UCSD-AML1 (cell line): ENCODE measurements at regions not wholly inside any gene's neighbourhood (a gene's known extent, or its start where the extent isn't known, plus 50 kb on each side); places are given as distances from the start of the nearest gene placed in this dataset.
"Not testable (repeated sequence)": the region's sequence is repeated elsewhere in the genome, so short reads cannot be mapped to it uniquely, and the experiment has no call there.

Experiments used
- DNase-seq: peaks from one replicate; lab custom pipeline; 2025; ENCODE audit not compliant: unreplicated experiment; lab: John Stamatoyannopoulos, UW

DNA sequence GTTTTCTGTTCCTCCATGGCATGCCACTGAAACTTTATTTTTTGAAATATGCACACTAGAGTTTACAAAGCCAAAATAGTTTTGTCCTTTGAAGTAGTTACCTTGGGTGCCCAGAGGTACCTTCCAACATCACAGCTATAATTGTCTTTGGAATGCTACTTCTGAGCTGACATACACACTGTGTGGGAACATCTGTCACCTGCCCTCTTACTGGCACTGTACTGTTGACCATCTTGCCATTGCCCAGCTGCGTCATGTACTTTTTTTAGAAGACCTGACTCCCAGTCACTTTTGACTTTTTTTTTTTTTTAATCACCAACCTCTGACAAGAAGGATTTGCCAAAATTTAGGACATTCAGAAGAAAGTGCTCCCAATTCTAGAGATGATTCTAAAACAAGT is 200.5 kb upstream of the CXorf66 start:
- DNase-seq, result no peak

DNA sequence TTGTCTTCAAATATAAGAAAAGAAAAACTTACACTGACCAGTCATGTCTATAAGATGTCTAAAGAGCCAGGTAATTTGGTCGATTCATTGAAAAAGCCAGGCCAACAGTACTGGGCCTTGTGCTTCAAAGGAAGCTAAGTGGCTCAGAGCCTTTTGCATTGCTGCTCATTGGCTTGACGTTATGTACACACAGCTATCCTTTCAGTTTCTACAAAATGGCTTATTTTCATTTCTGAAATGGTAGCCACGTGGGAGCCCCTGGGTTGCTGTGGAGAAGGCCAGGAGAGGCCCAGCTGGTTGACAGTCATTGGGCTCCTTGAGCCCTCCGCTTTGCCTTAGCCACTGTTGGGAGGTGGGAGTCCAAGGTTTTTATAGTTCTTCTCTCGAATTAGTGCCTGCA is 199.1 kb upstream of the CXorf66 start:
- DNase-seq, result no peak

DNA sequence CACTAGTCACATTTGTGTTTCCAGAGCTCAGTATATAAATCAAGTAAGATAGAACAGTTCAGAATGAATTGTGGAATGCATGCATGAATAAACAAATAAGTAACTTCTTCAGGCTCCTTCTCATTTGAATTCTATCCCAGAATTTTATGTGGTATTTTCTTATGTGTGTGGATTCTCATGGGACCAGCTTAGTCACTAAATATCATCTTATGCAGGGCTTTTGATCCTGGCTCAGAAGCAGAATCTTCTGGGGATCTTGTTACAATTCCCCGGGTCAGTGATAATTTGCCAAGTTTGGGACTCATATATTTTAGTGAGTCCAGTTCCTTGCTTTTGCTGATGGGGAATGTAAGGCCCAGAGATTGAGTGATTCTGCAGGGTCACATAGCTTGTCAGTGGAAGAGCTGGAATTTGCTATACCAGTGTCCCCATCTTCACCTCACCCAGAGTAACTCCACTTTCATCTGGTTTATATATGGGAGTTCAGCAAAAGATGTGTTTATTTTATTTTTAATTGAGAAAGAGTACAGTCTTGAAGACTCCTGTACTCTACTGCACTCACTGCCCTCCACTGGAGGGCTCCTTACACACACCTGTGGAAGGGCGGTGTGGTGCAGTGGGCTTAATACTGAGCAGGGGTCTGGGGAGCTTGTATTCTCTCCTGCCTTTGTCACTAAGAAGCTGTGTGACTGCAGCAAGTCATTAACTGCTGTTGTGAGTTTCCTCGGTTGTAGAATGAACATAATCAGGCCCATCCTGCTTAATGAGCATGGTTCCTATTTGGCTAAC is 198.2 kb upstream of the CXorf66 start:
- DNase-seq, result no peak

DNA sequence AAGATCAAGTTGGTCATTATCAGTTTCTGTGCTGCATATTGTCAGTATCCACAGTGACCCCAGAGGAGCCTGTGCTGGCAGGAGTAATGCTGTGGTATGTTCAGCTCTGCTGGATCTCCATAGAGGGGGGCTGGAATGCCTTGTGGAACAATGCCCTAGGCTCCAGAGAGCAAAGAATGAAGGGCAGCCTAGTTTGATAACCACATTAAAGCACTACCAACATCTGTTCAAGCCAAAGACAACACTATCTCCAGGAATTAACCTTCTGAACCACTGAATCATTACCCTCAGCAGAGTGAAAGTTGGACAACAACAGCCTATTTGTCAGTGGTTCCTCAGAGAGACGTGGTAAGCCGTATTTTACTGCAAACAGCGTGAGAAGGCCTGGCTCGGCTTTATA is 192.3 kb upstream of the CXorf66 start:
- no peak for DNase-seq

DNA sequence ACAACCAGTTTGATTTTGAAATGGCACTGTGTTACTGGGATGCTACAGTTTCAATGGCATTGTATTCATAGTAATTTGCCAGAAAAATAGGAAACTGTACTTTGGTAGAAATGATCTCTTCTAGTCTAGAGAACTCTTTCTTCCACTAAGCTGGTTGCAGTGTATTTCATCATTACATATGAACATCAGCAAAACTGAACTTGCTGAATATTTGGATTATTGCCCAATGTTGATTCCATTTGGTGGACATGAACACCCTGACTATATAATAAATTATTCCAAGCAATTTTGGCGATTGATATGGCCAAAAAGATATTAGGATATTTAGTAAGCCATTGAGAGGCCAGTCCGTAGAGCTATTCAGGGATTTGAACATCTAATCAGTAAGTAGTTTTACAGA is 191.8 kb upstream of the CXorf66 start:
- DNase-seq, result no peak

DNA sequence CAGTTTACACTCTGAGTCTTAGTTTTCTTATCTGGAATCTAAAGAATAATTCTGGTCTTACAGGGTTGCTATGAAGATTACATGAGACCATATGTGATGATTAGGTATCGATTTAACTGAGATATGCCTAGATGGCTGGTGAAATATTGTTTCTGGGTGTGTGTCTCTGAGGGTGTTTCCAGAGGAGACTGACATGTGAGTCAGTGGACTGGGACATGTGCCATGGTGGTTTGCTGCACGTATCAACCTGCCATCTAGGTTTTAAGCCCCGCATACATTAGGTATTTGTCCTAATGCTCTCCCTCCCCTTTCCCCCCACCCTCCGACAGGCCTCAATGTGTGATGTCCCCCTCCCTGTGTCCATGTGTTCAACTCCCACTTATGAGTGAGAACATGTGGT is 186.0 kb upstream of the CXorf66 start:
- DNase-seq, result no peak

DNA sequence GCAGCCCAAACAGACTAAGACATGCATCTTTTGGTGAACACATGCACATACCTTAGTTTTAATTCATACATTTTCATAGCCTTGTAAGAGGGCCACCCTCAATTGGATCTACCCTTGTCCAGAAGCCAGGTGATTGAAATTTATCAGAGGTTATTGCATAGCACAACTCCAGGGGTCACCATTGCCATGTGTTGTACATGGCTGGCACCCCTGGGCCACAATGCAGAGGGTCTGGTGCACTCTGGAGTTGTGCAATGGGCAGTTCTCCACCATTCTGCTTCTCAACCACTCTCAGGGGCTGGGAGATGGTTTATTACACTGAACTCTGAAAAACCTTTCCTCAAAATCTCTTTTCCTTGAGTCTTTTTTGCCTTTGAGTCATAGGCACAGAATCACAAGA is 184.4 kb upstream of the CXorf66 start:
- DNase-seq, result no peak

DNA sequence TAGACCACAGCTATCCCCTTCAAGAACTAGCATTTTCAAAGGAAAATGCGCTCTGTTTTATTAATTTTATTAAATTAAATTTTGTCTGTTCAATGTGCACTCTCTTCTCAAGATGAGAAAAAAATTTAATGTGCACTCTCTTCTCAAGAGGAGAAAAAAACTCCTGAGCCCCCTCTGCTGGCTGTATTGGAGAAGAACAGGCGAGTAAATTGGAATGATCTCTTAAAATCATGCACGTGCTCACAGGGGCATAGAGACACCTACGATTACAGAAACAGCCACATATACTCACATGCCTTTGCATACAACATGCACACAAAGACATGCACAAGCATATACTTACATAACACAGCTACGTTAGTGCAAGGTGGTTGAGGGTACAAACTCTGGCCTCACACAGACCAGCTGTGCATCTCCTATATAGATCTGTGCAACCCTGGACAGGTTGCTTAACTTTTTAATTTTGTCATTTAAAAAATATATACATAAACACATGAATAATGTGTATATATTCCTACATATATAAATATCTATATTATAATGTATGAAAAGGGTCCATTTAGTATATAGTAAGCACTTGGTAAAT is 176.2 kb upstream of the CXorf66 start:
- DNase-seq, result no peak

DNA sequence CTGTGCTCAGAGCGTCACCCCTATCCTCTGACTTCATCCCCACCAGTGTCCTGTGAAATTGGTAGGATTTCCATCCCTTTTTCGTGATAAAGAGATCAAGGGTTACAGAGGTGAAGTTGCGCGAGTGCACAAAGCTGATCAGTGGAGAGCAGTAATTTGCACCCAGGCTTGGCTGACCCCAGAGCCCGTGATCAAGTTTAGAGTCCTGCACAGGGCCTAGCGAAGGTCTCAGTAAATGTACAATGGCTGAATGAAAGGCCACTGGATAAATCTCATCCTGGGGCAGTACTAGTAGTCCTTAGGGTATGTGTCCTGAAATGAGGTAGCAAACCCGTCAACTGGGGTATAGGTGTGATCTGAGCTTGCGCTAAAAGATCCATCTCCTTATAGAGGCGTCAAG is 173.2 kb upstream of the CXorf66 start:
- DNase-seq, result not testable (repeated sequence)

DNA sequence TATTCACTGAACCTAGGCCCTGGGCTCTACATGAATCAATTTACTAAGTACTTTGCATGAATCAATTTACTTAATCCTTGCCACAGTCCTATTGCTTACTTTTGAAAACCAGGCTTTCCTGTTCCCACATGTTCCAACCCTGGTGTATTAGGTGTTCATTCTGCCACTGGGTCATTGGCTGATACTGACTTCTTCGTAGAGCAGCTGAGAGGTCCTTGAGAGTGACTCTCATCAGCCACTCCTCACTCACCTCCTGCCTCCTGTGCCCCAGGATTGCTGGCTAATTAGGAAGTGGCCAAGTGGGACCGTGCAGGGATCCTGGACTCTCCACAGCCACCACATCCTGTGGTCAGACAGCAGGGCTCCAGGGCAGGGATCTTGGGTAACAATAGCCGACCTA is 172.7 kb upstream of the CXorf66 start:
- not testable (repeated sequence) for DNase-seq

DNA sequence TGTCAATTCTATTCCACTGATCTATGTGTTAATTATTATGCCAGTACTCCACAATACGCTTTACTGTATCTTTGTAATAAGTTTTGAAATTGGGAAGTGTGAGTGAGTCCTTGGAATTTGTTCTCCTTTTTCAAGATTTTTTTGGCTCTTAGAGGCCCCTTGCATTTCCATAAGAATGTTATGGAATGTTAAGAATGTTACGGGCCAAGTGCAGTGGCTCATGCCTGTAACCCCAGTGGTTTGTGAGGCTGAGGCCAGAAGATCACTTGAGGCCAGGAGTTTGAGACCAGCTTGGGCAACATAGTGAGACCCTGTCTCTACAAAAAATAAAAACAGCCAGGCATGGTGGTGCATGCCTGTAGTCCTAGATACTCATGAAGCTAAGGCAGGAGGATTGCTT is 167.6 kb upstream of the CXorf66 start:
- no peak for DNase-seq

DNA sequence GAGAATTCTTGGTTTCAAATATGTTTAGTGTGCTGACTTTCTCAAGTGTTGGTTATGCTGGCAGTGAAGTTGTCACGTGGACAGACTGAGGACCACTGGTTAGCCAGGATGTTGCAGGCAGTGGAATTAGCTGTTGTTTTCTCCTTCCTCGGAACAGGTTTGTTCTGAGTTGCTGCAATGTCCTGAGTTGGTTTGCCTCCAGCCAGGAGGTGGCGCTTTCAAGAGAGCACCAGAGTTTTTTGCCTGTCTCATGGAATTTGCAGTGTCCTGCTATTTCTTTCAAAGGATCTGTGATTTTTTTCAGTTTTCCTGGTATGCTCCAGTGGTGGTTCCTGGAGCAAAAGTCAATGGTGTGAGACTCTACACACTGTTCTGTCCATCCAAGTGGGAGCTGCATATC is 158.1 kb upstream of the CXorf66 start:
- DNase-seq, result no peak

DNA sequence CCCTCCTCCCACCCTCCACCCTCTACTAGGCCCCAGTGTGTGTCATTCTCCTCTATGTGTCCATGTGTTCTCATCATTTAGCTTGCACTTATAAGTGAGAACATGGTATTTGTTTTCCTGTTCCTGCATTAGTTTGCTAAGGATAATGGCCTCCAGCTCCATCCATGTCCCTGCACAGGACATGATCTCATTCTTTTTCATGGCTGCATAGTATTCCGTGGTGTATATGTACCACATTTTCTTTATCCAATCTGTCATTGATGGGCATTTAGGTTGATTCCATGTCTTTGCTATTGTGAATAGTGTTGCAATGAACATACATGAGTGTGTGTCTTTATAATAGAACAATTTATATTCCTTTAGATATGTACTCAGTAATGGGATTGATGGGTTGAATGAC is 148.7 kb upstream of the CXorf66 start:
- not testable (repeated sequence) for DNase-seq

DNA sequence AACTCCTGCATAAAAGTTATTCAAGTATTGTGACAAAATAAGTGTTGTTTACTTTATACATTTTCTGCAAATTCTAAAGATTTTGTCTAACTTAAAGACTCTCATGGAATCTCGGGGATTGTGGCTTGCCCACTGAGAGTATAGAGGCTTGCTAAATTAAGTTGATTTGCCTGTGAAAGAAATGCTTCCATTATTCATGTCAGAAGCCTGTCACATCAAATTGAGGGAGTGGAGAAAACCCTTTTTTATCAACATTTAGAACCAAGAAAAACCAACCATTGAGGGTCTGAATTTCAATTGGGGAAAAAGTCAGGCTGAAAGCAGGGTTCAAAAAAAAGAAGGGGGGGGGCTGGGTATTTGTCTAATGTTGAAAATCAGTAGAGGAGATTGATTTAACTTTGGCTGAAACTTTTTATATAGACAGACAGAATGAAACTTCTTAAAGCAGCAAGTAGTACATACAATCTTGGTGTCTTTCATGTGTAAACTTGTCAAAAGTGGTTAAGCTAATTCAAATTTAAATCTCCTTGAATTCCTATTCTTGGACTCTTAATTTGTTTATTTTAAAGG is 144.8 kb upstream of the CXorf66 start:
- no peak for DNase-seq

DNA sequence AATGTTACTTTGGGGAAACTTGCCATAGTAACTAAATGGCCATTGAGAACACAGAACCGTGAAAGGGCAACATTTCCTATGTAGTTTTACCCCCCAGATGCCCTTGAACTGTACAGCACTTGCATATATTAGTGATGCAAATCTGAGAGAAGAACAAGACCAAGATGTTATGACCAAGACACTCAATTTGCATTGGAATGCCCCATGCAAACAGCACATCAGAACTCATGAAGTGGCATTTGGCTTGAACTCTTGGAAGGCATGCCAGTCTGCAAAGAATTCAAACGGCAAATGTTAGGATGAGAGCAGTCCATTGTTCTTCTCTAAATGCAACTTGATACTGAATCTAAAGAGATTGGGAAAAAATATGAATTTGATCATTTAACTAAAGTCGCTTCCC is 139.4 kb upstream of the CXorf66 start:
- DNase-seq, result no peak

DNA sequence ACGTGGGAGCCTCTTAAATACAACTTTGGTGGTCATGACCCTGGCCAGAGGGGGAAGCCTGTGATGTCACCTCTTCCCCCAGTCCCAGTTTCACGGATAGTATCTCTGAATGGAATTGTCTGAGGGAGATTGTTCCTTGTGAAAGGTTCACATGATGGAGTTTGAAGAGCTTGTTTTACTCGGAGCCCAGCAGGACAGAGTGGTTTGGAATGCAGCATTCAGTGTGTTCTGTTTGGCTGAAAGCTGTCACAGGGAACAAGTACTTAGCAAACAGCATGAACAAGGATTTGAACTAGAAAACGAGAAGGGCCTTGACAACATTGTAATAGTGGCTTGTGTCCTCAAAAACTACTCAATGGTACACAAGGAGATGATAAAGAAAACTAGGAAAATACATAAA is 133.9 kb upstream of the CXorf66 start:
- no peak for DNase-seq

DNA sequence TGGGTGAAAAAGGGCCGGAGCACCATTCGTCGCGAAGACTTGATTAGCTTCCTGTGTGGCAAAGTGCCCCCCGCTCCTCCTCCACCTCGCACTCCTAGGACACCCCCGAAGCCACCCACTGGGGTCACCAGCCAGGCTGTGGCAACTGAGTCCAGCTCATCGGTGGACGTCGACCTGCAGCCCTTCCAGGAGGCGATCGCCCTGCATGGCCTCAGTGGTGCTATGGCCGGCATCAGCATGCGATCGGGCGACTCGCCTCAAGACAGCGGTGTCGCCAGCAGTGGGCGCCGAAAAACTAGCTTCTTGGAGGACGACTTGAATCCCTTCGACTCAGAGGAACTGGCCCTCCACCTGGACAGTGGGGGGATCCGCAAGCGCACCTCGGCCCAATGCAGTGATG is 126.8 kb upstream of the CXorf66 start:
- DNase-seq, result no peak

DNA sequence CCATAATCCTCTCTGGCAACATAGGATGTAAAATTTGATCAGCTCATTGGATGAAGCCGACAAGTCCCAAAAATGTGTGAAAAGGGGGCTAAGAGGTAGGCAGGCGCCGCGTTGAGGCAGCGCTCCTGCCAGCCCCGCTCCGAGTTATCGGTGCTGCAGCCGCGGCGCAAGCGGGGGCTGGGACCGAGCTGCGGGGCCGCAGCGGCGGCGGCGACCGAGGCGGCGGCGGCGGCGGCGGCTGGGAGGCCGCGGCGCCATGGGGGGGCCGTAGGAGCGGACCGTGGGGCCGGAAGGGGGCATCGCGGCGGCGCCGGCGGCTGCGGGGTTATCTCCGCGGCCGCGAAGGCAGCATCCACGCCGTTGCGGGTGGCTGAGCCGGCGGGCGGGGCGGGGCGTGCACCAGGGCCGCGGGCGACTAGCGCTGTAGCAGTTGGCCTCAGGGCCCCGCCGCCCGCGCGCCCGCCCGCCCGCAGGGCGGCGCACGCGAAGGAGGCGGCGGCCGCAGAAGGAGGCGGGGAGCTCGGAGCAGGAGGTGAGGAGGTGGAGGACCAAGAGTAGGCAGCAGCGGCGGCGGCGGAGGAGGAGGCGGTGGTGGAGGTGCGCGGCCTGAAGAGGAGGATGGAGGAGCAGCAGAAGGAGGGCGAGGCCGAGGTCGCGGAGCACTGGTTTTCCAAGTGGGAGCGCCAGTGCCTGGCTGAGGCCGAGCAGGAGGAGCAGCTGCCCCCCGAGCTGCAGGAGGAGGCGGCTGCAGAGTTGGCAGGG is 126.0 kb upstream of the CXorf66 start:
- no peak for DNase-seq

DNA sequence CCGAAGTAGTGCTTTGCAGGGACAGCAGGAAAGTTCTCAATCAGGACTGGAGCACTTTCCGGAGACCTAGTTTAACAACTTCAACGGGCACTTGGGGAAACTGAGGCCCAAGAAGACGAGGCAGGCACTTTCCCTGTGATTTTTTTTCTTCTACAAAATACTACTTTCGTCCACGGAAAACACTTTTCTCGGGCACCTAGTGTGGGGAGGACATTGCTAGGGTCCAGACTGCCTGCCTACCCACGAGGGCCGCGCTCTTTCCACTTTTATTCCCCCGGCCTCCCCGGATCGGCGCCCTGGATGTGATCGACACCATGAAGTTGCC is 125.4 kb upstream of the CXorf66 start:
- no peak for DNase-seq

DNA sequence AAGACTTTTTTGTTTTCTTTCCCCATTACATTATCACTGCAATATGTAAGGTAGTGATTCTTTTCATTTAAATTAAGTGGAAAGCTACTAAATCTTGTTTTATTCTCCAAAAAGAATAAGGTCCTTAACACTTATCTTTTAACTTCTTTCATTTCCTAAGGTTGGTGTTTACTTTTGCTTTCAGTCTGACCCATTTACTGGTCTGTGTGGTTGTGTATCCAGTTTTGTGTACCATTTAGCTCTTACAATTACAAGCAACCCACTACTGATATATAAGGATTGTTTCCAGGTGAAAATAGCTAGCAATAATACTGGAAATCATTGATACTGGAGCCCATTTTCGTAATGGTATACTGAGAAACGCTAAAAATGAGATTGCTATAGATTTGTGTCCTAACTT is 123.1 kb upstream of the CXorf66 start:
- no peak for DNase-seq

DNA sequence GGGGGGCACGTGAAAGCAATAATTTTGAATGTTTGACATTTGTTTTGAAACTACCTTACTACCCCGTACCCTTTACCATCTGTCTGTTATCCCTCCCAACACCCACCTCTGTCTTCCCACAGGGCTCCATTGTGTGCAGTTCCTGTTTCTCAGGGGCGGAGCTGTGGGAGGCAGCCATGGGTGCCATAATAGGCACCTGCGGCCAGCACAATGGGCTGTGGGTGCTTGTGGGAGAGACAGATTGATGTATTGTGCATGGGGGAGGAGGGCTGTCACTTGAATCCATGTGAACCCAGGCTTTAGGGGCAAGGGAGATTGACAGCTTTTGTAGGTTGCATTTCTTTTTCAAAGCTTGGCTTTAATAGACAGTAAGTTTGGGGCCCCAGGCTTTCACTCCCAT is 122.6 kb upstream of the CXorf66 start:
- DNase-seq, result no peak

DNA sequence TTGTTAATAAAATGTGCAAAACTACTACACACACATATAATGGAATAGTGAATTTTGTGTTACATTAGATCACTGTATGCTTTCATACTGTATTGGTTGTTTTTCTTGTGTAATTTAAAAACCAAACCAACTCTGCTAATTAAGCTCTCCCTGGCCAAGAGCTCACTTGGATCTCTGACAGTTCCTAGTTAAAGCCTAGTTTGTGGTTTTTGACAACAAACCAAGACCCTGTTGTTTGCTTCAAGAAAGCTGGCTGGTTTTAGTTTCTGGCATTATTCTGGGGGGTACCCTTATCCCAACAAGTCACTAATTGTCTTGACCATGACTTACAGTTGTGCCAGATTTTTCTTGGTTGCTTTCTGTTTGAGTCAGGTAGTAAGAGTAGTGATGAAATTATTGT is 121.4 kb upstream of the CXorf66 start:
- no peak for DNase-seq
